NOMO-1 treated with dmso at 0.1 percent for 144 hours (cell line): ENCODE measurements at regions not wholly inside any gene's neighbourhood (a gene's known extent, or its start where the extent isn't known, plus 50 kb on each side); places are given as distances from the start of the nearest gene placed in this dataset.
A peak's percentile ranks its signal among the peaks of the same experiment; 100 is the strongest.

ENCODE experiments used
- DNase-seq: peaks from one replicate; lab custom pipeline; 2025; ENCODE audit not compliant: unreplicated experiment; lab: John Stamatoyannopoulos, UW

DNA sequence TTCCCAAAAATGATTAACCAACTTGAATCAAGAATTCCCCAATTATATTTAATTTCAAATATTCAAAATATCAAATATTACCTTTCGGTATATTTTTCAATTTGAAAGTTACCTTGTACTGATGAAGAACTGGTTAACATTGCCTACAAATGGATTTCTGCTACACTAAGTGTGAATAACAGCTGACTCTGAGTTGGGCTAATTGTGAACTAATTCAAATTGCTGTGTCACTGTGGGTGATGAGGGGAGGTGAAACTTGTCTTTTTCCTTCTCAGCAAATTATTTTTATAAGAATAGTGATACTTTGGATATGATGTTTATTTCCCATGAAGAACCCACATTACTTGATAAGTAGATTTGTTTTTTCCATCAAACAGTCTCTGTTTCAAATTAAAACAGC lies 103.4 kb upstream of the RPS23 start:
- no peak for DNase-seq

DNA sequence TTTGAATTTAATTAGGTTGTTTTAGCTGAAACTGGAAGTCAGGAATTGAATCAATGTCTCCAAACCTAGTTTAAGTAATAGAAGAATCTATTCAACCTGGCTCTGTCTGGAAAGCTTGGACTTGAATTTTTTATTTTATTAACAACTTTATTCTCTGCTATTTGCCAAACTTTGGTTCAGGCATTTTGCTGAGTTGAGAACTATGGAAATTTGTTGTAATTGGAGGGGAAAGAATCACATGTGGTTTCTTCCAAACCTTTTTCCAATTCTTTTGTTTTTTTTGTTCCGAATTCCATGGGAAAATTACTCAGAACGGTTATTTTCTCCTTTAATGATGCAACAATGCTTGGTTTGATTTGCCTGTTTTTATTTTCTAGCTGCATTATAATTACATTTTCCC lies 98.2 kb upstream of the RPS23 start:
- no peak for DNase-seq

DNA sequence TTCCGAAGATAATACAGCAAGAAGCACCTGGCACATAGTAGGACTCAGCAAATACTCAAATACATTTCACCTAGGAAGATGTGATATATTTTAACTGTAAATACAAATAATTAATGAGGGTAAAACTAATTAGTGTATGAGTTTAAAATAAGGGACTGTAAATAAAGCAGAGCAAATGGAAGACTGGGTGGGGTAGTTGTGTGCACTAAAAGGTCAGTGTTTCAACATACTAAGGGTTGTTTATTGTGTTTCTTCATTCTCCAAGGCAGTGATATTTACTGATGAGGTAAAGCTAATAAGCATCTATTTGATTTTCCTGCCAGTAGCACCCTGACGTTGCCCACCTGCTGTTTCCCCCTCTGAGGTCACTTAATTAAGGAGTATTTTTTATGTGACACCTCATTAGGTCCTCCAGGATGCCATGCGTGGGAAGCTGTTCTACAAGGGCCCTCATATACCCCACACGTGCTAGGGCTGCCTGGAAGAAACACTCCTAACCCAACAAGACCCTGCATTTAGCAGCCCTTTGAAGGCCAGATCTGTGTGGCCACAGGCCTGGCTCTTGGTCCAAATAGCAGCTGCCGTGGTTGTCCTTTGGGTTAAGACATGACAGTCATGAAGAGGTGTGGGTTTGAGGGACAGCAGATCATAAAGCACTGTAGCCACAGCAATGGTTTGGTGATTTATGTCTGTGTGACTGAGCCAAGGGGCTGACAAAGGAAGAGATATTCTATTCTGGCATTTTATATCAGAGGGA lies 97.5 kb upstream of the RPS23 start:
- DNase-seq: no peak

DNA sequence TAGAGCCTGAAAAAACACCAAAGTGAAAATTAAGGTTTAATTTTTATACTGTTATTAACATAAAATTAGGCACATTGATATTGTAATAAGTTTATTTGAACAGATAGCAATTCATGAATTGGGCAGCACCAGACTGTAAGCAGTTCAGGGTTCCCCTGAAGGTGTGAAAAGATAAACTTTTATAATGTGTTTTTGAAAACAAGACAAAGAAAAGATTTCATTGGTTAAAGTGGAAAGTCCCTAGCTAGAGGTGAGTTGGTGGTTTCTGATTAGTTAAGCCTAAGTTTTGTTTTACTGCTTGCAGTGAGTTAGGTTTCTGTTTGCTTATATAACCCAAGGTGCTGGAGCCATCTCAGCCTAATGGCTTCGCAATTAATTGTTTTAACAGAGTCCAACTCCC lies 96.5 kb upstream of the RPS23 start:
- DNase-seq: no peak

DNA sequence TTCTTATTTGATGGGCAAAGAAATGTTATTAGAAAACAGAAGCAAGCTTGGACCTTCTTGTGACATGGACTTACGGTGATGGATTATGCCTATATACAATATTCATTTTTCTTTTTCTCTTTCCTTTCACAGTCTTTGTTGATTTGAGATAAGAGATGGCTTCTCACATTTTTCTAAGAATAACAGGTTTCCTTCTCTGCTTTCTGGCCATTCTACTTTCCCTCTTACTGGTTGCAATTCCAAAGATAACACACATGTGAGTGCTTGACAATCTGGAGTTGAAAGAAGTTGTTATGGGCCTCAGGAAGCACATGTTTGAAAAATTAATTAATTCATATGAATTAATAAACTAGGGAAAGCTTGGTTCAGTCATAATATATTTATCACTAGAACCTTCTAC lies 89.8 kb upstream of the RPS23 start:
- DNase-seq: no peak

DNA sequence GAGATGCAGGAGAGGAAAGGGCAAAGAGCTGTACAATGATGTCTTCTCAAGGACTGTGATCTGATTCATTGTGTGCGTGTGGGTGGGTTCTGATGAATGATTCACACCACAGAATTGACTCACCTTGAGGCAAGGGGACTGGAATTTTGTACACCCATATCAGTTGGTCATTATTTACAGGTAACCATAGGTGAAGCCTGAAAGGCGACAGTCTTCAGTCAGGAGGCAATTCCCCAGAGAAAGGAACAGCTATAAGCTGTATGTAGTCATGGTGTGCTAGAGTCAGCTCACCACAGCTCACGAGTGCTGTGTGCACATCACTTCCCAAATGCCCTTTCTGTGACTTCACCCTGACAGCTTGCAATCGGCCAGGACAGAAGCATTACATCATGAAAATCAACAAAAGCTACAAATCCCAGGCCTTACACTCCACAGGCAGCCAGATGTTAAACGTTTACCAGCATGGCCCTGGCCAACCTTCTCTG lies 87.6 kb upstream of the RPS23 start:
- no peak for DNase-seq

DNA sequence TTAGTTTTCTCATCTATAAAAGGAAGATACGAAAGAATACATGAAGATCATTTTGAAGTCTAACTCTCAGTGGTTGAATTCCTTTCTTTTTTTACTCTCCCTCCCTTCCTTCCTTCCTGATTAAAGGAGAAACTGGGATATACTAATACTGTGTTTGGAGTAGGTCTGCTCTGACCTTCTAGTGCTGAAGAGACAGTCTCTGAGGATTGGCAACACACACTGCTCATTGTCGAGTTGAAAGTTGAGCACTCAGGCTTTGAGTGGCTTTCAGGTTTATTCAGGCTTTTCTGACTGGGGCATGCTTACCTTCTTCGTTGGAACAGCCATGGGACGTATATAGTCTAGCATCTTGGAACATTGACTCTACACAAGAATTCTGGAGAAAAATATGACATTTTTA lies 86.9 kb upstream of the RPS23 start:
- no peak for DNase-seq

DNA sequence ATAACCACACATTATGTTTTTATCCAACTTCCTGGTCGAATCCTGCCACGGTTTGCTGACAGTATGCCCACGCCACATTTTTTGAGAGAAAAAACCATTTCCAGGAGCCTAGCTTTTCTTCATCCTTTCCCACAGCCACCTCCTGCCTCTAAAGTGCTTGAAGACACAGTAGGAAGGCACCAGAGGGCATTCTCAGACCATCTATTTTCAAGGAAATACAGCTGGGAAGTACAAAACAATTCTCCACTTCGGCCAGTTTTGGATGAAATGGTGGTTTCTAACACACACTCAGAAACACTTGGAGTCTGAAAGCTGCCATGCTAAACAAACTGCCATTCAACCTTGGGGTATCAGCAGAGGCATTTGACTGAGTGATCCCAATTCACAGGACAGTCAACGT lies 86.3 kb upstream of the RPS23 start:
- peak; percentile 37 for DNase-seq

DNA sequence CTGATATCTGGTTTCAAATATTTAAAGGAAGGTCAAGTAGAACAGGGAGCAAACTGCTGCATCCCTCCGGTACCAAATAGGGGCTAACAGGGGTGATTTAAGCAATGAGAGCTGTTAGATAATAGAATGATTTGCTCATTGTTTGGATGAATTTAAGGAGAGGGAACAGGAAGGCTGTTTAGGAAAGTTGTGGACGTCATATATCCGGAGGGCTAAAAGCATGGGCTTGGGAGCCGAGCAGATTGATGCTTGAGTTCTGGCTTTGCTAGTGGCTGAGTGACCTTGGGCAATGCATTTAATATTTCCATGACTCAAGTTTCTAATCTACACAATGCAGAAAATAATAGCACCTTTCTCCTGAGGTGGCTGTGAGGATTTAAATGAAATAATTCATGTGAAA lies 85.4 kb upstream of the RPS23 start:
- DNase-seq: no peak

DNA sequence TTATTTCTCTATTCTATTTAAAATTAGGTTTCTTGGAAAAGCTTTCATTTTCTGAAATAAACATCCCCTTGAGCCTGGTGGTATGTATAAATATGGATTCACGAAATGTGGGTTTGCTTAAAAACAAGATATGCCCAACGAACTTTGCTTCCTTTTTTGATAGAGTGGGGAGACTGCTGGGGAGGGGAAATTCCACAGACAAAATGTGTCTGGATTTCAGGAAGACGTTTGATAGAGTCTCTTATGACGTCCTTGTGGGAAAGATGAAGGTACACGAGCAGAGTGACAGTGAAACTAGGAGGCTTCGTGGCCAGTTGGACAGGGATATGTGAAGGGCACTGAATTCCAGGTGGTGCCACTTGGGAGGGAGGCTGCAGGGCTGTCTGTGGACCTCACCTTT lies 84.5 kb upstream of the RPS23 start:
- DNase-seq: no peak

DNA sequence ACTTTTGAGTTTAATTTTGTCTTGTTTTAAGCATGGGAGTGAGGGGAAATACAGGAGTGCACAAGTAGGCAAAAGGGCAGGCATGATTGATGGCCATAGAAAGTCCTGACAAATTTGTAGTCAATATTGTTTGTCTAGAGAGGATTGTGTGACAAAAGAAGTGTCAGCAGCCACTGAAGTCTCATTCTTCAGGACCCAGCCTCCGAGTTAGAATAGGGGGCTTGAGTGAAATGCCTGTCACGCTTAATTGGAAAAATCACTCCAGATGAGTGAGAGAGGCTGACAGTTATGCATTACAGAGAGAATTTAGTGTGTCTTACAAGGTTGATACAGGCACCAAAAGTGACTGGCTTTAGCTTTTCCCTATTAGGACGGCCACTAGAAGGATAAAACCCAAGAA lies 81.9 kb upstream of the RPS23 start:
- DNase-seq: no peak

DNA sequence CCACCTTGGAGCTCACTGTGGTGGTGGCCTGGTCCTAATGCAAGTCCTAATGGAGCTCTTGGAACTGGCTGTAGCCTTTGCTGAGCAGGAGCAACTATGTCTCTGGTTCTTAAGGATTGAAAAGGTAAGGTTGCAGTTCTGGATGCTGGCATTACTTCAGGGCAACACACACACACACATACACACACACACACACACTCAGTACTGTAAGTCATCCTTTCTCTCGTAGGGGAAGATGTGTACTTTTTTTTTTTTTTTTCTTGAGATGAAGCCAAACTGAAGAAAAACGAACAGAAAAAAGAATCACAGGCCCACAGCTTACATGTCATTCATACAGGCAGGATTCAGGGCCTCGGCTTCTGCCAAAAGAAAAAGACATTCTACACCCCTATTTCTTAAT lies 81.1 kb upstream of the RPS23 start:
- DNase-seq: no peak

DNA sequence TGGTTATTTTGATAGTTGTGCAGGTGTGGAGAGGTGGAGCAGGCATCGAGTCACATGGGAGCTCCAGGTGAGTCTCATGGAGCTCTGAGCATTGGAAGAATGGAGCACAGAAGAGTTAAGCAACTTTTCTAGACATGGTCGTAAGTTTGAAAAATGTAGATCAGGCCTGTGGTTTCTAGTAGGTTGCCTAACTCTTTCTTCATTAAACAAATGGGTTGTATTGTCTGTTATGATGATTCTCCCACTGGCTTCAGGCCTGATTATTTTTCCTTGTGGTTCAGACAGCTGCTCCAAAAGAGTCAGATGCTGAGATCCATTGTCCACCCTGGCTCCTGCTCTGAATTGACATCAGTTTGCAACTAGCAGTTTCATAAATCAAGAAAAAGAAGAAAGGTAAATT lies 80.3 kb upstream of the RPS23 start:
- DNase-seq: peak; percentile 57

DNA sequence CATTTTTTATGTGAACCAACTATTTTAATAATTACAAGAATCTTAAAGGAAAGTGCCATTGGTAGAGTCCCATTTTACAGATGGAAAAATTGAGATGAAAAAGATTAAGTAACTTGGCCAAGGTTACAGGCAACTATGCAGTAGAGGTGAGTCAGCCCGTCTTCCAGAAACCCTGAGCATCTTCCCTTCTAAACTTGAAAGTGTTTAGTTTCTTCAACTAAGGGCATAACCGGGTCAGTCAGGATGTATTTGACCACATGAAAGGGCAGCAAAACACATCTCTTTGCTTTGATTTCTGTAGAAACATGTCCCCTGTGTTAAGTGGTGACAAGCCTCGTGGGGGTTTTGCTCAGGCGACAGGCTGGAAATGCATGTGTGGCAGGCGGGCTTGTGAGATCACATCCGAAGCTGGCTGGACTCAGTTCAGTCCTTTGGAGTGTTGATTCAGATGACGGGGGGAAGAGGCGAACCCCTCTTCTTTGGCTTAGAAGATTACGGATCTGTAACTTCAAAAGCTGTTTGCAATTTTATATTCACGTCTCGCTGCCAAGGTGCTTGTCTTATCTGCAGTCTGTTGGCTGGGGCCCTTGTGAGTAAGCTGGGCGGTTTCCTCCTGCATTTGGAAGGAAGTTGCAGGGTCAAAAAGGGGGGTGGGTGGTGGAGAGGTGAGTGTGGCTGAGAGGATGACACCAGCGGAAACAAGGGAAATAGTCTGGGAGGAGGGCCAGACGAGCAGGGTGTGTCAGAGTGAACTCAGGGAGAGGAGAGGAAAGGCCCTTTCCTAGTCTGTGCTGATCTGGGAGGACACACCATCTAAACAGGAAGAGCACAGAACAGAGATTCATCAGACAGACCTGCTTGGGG lies 78.9 kb upstream of the RPS23 start:
- DNase-seq: peak; percentile 80

DNA sequence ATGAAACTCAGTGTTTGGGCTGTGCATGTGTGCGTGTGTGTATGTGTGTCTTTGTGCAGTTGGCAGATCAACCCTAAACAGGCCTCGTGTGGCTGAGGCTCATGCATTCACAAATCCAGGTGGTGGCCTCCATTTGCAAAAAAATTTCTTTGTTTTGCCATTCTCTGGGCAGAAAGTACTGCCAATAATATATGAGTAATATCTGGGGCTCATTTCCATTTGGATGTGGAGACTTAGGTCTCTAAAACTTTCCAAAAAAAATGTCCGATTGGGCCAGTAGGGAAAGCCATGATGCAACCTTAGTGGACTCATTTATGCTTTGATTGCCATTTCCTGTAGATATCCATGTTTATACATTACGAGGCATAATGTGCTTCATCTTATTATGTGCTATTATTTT lies 77.9 kb upstream of the RPS23 start:
- DNase-seq: no peak

DNA sequence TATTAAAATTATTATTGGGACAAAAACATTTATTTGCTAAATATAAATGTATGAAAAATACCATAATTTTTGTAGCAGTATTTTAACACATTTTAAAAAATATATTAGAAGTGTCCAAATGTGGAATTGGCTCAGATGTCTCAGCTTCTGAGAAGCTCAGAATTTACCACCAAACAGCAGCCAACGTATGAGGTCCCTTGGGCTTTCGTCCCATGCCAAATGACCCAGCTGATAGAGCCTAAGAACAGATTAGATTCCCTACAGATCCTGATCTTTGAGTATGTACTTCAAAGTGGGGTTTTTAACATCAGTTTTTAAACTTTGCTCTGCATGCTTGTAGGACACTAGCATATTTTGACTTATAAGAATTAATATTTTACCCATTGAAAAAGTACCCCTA lies 77.3 kb upstream of the RPS23 start:
- no peak for DNase-seq

DNA sequence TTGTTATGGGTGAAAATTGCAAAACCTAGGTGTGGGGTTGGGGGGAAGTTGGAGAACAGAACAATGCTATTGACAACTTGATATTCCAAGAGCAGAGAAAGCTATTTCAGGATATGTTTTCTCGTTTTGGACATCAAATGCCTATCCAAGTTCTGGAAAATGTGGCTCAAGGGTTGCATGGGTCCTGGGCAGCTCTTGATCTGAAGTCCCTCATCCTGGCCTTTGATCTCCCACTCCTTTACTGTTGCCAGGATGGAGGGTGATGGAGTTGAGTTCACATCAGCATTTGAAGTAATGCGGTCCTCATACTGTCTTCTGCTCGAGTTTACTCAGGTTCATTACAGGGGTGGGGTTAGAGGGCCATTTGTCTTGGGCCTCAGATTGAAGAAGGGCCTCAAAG lies 76.9 kb upstream of the RPS23 start:
- no peak for DNase-seq

DNA sequence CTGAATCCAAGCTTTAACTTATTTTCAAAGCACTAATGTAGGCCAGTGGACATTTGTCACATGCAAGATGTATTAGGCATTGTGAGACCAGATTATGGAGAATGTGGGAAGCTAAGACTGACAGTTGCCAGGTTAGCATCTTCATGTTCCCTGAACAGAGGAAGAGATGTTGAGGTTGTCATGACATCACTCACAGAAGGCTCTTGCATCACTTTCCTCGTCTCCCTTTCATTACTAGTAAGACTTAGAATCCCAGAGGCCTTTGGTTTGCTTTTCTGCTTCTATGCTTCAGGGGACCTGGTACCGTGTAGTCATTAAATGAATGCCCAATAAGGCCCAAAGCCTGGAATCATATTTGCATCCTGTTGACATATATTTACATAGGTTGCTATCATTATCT lies 76.4 kb upstream of the RPS23 start:
- no peak for DNase-seq

DNA sequence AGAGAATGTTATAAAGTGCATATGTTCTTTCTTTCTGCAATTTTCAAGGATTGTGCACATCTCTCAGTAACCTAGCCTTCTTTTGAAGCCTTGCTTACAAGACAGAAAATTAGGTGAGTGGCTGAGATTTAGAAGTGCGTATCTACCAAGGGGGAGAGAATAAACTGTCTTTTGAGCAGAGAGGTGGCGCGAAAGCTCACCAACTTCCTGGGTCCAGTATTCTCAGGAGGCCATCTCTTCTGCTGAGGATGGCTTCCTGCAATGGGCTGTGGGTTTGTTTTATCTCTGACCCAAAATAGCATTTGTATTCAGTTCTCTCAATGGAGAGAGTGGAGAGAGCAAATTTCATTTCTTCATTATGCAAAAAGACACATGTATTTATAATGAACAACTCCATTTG lies 75.4 kb upstream of the RPS23 start:
- no peak for DNase-seq

DNA sequence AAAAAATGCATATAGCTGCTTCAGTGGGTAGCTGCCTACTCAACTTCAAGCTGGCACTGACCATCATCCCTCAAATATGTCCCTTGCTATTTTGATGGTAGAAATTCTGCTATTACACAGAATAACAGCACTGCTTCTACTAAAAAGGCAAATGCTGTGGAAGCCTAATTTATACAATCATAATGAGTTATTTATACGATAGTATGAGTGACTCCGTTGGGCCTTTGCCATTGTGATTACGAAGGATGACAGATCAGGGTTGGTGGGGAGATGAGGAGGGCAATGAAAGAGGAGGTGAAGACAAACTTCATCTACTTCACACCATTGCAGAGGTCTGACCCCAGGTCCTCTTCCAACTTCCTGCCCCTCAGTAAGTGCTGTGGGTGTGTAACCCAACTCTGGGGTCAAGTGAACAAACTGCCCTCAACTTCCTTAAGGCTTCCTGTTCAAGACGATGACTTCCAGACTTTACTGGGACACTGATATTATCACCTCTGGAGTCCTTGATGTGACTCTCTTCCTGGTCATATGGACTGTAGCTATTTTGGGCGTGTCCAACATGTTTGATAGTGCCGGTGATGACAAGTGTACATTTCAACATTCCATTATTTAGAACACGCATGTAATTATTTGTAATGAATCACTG lies 74.1 kb upstream of the RPS23 start:
- DNase-seq: no peak

DNA sequence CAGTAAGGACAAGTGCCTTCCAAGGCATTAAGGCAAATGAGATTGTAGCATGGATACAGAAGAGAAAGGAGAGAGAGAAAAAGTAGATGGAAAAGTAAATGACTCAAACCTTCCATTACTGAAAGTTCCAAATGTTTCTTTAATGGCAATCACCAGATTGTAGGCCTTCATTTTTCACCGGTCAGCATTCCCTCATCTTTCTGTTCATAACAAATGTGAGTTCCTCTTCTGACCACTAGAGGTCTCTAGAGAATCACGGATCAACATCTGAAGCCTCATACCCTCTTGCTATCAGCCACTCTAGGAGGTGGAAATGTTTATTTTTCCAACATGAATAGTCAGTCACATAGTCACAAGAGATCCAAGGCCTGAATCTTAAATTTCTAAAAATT lies 73.6 kb upstream of the RPS23 start:
- DNase-seq: peak; percentile 34

DNA sequence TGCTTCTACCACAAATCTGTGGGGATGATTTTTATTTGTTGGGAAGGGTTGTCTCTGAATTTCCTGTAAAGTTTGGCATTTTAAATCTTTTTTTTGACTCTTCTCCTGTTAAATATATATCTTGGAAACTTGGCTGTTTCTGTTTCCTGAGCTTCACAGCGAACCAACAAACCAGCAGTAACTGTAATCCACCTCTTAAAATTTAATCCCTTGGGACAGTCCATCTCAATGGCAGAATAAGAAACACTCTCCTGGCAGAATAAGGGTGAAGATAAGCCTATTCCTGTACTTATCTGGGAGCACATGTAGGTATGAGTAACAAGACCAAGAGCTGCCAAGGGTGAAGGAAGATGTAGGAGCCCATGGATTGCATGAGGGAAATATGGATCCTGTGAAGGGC lies 73.1 kb upstream of the RPS23 start:
- no peak for DNase-seq
